GM19467 (cell line): ENCODE measurements at regions not wholly inside any gene's neighbourhood (a gene's known extent, or its start where the extent isn't known, plus 50 kb on each side); places are given as distances from the start of the nearest gene placed in this dataset.

Source experiments
- ATAC-seq: cut with Tn5 transposase; IDR thresholded peaks from one replicate; pipeline ENCODE4 v1.9.1; 2021; ENCODE audit warnings: mild to moderate bottlenecking, moderate library complexity; ENCODE audit not compliant: unreplicated experiment

DNA sequence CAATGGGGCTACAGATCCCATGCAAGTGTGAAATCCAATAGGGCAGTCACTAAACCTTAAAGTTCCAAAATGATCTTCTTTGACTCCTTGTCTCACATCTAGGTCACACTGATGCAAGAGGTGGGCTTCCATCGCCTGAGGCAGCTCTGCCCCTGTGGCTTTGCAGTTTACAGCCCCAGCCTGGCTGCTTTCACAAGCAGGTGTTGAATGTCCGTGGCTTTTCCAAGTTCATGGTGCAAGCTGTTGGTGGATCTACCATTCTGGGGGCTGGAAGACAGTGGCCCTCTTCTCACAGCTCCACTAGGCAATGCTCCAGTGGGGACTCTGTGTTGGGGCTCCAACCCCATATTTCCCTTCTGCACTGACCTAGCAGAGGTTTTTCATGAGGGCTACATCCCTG, 68.5 kb upstream of the PRR20G start:
- no peak for ATAC-seq

DNA sequence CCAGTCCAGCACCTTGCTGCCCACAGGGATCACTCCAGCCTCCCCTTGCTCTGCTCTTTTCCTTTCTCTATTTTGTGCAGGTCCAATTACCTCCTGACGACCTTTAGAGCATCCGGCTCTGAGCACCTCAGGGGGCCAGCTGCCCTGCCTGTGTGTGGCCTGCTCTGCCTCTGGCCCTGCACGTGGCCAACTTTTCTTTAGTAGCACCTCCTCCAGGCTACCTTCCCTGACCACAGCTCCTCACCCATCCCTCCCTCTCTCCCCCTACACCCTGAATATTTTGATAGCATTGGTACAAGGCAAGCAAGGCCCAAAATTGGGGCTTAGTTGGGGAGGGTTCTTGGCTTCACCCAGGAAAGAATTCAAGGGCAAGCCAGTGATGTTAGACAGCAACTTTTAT, 66.9 kb upstream of the PRR20G start:
- no peak for ATAC-seq

DNA sequence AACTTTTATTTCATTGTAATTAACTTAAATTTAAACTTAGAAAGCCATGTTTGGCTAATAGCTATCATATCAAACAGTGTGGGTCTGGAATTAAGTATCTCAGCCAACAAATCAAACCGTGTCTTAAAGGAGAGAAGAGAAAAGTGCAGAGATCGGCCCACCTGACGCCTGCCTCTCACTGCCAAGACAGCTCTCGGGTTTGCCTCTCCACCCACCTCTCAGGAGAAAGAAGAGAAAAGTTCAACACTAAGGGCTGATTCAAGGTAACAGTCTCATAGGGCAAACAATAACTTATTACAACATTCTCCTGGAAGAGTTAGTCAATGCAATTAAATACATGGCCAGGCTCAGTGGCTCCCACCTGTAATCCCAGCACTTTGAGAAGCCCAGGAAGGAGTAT, 64.8 kb upstream of the PRR20G start:
- ATAC-seq, result no peak

DNA sequence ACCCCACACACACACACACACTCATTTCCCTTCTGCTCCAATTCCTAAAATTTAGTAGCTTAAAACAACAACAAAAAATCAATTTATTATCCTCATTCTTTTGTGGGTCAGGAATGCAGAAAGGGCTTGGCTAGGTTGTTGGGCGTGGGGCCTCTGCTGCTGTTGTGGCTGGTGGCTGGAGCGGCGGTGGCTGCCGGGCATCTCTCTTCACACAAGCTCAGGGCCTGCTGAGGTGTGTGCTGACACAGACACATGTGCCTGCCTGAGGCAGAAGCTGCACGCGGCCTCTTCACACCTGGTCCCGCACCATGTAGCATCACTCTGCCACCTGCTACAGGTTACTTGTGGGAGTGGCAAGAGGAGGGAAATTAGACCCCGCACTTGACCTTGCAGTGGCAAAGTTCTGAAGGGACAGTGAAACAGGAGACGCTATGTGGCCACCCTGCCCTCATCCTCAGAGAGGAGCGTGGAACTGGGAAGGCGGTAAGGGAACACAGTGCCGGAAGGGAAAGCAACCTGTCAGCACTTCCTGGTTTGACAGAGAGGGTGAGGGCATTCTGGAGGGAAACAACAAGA, 64.0 kb upstream of the PRR20G start:
- ATAC-seq, result no peak

DNA sequence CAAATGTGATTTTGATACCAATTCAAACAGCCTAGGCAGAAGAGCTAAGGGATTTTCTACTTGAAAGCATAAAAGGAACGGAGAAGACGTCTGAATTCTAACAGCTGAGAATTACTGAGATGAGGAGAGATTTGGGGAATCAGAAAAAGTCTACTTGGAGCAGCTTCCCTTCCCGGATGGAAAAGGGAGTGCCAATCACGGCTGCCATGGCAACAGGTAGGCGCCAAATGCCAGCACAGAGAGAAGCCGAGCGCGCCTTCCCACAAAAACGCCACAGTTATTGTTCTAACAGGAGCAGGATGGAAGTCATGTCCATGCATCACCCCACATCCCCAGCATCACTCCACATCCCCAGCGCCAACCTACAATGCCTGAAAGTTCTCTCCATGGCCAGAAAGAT, 63.5 kb upstream of the PRR20G start:
- ATAC-seq, result no peak

DNA sequence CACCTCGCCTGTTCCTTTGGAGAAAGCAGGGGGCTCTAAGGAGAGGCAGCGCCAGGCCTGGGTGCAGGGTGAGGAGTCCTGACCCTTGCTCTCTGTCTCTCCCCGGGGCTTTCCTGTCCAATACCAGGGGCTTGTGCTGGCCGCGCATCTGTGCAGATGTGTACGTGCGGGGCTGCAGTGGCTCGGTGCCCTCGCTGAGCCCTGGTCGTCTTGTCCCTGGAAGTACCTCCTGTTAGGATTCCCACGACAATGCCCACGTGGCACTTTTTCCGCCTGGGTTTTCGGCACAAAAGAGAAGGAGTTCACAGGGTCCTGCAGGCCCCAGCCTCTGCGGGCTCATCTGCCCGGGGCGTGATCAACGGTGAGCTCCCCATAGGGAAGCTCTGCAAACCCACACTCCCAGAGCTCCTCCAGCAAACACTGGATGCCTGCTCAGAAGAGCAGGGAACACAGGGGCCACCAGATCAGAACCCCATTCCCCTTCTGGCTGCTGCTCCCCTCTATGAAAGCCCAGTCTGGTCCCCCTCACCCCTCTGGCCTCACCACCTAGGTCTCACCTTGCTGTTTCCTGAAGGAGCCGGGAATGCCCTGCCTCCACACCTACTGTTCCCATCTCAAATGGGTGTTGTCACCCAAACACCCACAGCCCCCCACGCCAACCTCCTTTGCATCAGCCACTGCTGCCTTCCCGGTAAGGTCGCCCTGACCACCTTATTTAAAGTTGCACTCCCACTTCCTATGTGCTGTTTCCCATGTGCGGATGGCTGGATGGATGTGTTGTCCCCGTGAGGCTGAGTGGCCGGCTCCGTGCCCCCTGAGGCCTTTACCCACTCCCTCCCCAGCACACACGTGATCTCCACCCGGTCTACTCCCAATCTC, 62.6 kb upstream of the PRR20G start:
- no peak for ATAC-seq

DNA sequence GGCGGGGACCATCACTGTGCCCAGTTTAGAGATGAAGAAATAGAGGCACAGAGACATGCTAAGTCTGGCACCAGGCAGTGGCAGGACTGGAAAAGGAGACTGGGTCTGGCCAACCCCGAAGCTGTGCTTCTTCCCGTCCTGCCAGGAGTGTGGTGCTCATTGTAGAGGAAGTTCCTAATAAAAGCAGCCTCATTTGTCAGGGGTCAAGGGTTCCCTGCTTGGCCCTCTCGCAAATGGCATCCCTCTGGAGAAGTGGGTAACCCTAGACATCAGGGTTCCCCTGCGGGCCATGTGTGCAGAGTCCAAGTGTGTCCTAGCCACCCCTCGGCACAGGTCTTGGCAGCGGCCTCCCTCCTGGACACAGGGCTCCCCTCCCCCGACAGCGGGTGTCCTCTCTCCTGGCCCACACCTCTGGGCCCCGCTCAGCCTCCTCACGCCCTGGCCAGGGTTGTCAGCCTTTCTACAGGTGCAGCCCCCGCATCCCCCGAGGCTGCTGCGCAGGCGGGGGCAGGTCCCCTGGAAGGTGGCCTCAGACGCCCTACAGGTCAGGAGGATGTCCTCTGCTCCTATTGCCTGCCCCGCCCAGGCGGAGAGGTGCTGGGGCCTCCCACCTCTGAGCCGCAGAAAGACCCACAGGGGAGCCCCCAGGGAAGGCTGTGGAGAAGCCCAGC, 61.8 kb upstream of the PRR20G start:
- ATAC-seq, result no peak

DNA sequence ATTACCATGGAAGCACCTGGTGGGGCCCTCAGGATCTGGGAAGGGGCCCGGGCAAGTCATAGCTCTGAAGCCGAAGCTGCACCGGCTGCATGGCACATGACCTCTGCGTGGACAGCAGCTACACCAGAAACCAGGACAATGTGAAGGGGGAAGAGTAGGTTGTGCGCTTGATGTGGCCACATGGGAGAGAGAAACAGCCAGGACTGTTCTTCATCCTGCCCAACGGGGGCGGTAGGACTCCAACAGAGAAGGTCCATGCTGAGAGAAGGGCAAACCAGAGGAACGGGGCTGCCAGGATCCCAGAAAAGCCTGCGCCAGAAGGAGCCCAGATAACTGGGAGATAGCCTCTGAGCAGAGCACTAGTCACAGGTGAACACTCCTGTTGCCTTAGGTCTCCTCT, 54.9 kb upstream of the PRR20G start:
- ATAC-seq, result no peak

DNA sequence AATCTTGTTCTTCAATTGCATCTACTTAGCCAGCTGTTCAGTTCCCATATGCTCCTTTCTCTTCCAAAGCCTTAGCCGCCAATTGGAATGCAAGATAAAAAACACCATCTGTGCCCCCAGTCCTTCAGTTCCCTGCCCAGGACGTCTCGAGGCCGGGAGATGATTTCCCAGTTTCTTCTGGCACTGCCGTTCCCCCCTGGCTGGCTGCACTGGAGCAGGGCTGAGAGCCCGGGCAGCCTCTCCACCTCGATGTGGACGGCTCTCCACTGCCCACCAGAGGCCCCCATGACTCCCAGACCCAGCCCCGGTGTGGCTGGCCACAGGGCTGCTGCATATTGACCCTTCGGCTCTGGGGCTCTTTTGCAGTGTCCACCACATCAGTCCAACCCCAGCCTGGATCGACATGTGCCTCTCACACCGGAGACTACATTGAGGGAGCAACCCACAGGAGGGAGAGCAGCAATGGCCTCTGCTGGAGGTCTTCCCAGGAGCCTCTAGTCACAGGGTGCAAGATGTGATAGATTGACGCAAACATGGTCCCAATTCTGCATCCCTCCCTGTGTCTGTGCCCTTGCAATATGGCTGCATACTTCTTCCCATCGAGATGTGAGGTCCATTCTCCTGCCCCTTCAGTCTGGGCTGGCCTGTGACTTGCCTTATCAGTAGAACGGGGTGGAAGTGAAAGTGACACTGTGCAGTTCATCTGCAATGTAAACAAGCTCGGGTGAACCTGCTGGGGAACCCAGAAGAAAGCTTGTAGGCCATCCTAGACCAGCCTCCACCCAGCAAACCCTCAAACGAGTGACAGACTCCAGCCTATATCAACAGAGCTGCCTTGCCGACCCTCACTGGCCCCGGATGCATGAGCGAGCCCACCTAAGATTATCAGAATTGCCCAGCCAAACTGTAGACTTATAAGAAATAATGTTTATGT, 52.3 kb upstream of the PRR20G start:
- no peak for ATAC-seq

DNA sequence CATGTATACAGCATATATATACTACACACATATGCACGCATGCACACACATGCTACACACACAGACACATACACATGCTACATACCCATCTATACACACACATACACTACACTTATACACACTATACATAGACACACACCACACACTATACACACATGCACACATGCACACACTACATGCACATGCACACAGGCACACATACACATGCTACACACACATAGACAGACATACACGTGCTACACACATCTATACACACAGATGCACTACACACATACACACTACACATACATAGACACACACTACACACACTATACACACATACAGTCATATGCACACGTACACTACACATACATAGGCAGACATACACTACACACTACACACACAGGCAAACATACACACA, 51.2 kb upstream of the PRR20G start:
- no peak for ATAC-seq

DNA sequence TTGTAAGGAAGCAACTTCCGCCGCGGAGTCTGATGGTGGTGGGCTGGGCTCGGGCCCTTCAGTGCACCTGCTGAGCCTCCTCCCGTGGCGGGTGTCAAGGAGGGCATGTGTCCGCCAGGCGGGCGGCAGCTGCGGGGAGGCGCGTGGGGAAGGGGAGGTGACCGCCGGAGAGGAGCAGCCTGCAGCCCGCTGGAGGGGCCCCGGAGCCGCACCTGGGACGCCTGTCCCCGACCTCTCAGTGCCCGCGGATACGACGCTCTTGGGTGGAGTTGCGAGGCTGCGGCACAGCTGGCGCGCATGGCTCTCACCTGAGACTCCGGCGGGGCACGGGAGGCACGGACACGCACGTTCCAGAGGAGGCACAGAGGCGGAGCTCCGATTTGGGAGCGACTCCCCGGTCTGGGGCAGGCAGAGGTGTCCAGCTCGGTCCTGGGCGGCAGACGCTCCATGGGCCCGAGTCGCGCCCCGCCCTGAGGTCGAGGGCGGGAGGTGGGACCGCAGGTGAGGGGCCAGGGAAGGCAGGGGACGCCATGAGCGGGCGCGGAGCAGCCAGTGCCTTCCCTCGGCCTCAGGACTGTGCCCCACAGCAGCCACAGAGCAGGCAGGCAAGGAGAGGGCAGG, 50.2 kb upstream of the PRR20G start:
- ATAC-seq, result no peak
